CD4-positive, CD25-positive, alpha-beta regulatory T cell (primary cell): ENCODE measurements at regions not wholly inside any gene's neighbourhood (a gene's known extent, or its start where the extent isn't known, plus 50 kb on each side); places are given as distances from the start of the nearest gene placed in this dataset.
A peak's percentile ranks its signal among the peaks of the same experiment; 100 is the strongest.

Experiments
- ATAC-seq, 2 donors: fragments of 150-1000 bp; cut with Tn5 transposase; one replicate each; pipeline ENCODE4 v1.10.0; 2021; ENCODE audit warnings: low read depth in 2 of 2, moderate number of reproducible peaks in 2 of 2, moderate library complexity in 1 of 2
- DNase-seq, 3 donors: peaks; one replicate each; pipeline versions ENCODE4 v3.0.0 to v3.0.0-alpha.2; 2012 to 2022; ENCODE audit warnings: mixed read lengths in 1 of 3
- H3K27ac ChIP-seq: one replicate; pipeline ENCODE4 v1.7.0; 2013; ENCODE audit warnings: mild to moderate bottlenecking, low read length; ENCODE audit not compliant: insufficient read depth, poor library complexity, severe bottlenecking
- H3K27me3 ChIP-seq: one replicate; pipeline ENCODE4 v1.7.0; 2013; ENCODE audit warnings: low read length; ENCODE audit not compliant: control insufficient read depth, insufficient read depth
- H3K36me3 ChIP-seq: one replicate; pipeline ENCODE4 v1.7.0; 2013; ENCODE audit warnings: mild to moderate bottlenecking, low read length, moderate library complexity; ENCODE audit not compliant: control insufficient read depth, insufficient read depth
- H3K4me1 ChIP-seq: 2 replicates; pipeline ENCODE4 v1.7.0; 2013; ENCODE audit warnings: mild to moderate bottlenecking, low read length; ENCODE audit not compliant: insufficient read depth, control insufficient read depth, poor library complexity, severe bottlenecking
- H3K4me3 ChIP-seq: one replicate; pipeline ENCODE4 v1.7.0; 2013; ENCODE audit warnings: low read depth, mild to moderate bottlenecking, low read length, moderate library complexity
- H3K9me3 ChIP-seq, 2 experiments: 1 replicate in 1 of 2; 2 replicates in 1 of 2; pipeline ENCODE4 v1.7.0; 2013; ENCODE audit warnings: low read length in 2 of 2, mild to moderate bottlenecking in 1 of 2, moderate library complexity in 1 of 2; ENCODE audit not compliant: control insufficient read depth in 2 of 2
- H3K27ac Mint-ChIP-seq, 3 donors: one replicate each; pipeline ENCODE4 v1.8.0; 2020 to 2022; ENCODE audit warnings: mild to moderate bottlenecking in 3 of 3, mixed read lengths in 3 of 3, moderate library complexity in 2 of 3
- H3K27me3 Mint-ChIP-seq: one replicate; pipeline ENCODE4 v1.8.0; 2022; ENCODE audit warnings: mild to moderate bottlenecking, mixed read lengths
- H3K36me3 Mint-ChIP-seq: one replicate; pipeline ENCODE4 v1.8.0; 2020; ENCODE audit warnings: mixed read lengths
- H3K4me1 Mint-ChIP-seq, 4 donors: one replicate each; pipeline ENCODE4 v1.8.0; 2020 to 2022; ENCODE audit warnings: mixed read lengths in 4 of 4, mild to moderate bottlenecking in 1 of 4
- H3K4me3 Mint-ChIP-seq, 4 donors: one replicate each; pipeline ENCODE4 v1.8.0; 2020 to 2022; ENCODE audit warnings: mild to moderate bottlenecking in 4 of 4, mixed read lengths in 4 of 4, moderate library complexity in 3 of 4
- H3K9me3 Mint-ChIP-seq, 7 donors: one replicate each; pipeline ENCODE4 v1.8.0; 2020 to 2022; ENCODE audit warnings: mixed read lengths in 7 of 7, mild to moderate bottlenecking in 3 of 7, moderate library complexity in 2 of 7

- Mint-ChIP-seq H3K36me3 (no peaks in the 10 kb centered on the region), H3K27ac (no peak overlapping the region)
Measured at GRCh38 chr3:161744366-161744765, 247.8 kb downstream of the OTOL1 start.

DNA sequence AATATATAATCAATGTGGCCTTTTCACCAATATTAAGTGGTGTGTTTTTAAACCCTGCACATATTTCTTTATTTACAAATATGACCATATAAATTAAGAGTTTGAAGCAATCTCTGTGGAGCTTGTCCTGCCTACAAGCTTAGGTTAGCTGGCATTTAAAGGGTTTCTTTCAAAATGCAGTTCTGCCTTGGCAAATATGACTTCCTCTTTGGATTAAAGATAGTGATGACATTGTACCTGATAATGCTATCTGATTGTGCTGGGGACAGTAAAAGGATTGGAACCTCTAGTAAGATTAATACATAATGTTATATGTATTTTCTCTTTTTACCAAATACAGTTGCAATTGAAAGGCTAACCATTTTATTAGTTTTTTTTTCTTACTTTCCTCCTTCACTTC lies 249.1 kb downstream of the OTOL1 start:
- Histone ChIP-seq H3K9me3 (no peaks in the 10 kb centered on the region), H3K36me3 (no peaks in the 10 kb centered on the region), H3K4me1 (no peaks in the 10 kb centered on the region), H3K27ac (no peak overlapping the region), H3K27me3 (no peaks in the 10 kb centered on the region), H3K4me3 (no peak overlapping the region)
- Mint-ChIP-seq H3K27me3 (no peaks in the 10 kb centered on the region), H3K9me3 (peaks cover 0 to 22% (median 4%) of the 10 kb centered on the region in 7 donors), H3K4me3 (no peak overlapping the region), H3K27ac (no peak overlapping the region), H3K4me1 (no peaks in the 10 kb centered on the region), H3K36me3 (no peaks in the 10 kb centered on the region)
- DNase-seq, result no peak
- ATAC-seq, result no peak

More at GRCh38 chr3:161744366-161744765, 247.8 kb downstream of the OTOL1 start:
- DNase-seq (no peak), ATAC-seq (no peak)
- no peaks in the 10 kb centered on the region for H3K27me3 Mint-ChIP-seq
- no peaks in the 10 kb centered on the region for H3K36me3 ChIP-seq
- H3K27me3 ChIP-seq, result no peaks in the 10 kb centered on the region
- peaks cover 0 to 22% (median 5%) of the 10 kb centered on the region in 7 donors for H3K9me3 Mint-ChIP-seq
- no peaks in the 10 kb centered on the region for H3K9me3 ChIP-seq
- no peak overlapping the region for H3K4me3 ChIP-seq
- peak overlapping the region in 1 of 4 donors; percentile 22 for H3K4me3 Mint-ChIP-seq
- no peak overlapping the region for H3K27ac ChIP-seq
- H3K4me1 Mint-ChIP-seq, result no peaks in the 10 kb centered on the region
- no peaks in the 10 kb centered on the region for H3K4me1 ChIP-seq

GRCh38 chr3:161748049-161748448 lies 251.4 kb downstream of the OTOL1 start:
- Histone ChIP-seq H3K36me3 (no peaks in the 10 kb centered on the region), H3K27ac (no peak overlapping the region), H3K4me1 (no peaks in the 10 kb centered on the region), H3K27me3 (no peaks in the 10 kb centered on the region), H3K9me3 (no peaks in the 10 kb centered on the region), H3K4me3 (no peak overlapping the region)
- peaks cover 0 to 16% (median 0%) of the 10 kb centered on the region in 7 donors for H3K9me3 Mint-ChIP-seq
- H3K36me3 Mint-ChIP-seq, result no peaks in the 10 kb centered on the region
- no peak overlapping the region for H3K4me3 Mint-ChIP-seq
- no peak overlapping the region for H3K27ac Mint-ChIP-seq
- DNase-seq (no peak), ATAC-seq (no peak)
- H3K27me3 Mint-ChIP-seq, result no peaks in the 10 kb centered on the region
- no peaks in the 10 kb centered on the region for H3K4me1 Mint-ChIP-seq

GRCh38 chr3:161754420-161755053 lies 257.9 kb downstream of the OTOL1 start:
- Mint-ChIP-seq H3K27me3 (no peaks in the 10 kb centered on the region), H3K9me3 (peaks cover 3 to 13% (median 6%) of the 10 kb centered on the region in 7 donors), H3K27ac (no peak overlapping the region), H3K4me3 (no peak overlapping the region), H3K4me1 (peaks cover 0 to 4% (median 0%) of the 10 kb centered on the region in 4 donors), H3K36me3 (no peaks in the 10 kb centered on the region)
- Histone ChIP-seq H3K27me3 (no peaks in the 10 kb centered on the region), H3K4me1 (no peaks in the 10 kb centered on the region), H3K9me3 (no peaks in the 10 kb centered on the region), H3K27ac (no peak overlapping the region), H3K36me3 (no peaks in the 10 kb centered on the region), H3K4me3 (no peak overlapping the region)
- ATAC-seq (no peak), DNase-seq (no peak)

DNA sequence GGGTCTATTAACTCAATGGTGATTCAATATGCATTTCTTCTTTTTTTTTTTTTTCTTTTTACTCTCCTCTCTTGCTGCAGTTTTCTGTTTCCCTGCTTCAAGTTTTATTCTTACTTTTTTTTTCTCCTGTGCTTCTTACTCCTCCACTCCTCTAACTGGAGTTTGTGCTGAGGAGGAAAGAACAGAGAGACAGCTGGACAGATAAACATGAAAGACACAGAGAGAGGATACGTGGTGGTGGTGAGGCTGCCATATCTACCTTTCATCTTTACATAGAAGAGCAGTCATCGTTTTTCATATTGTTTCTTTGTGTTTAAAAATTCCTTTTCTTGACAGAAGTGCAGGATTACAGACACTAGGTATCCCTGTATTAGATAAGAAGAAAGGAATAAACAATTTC lies 262.8 kb downstream of the OTOL1 start:
- no peaks in the 10 kb centered on the region for H3K9me3 ChIP-seq
- H3K27me3 Mint-ChIP-seq, result no peaks in the 10 kb centered on the region
- DNase-seq (no peak), ATAC-seq (no peak)
- H3K4me1 Mint-ChIP-seq, result no peaks in the 10 kb centered on the region
- H3K27ac ChIP-seq, result no peak overlapping the region
- H3K4me3 Mint-ChIP-seq, result no peak overlapping the region
- H3K4me1 ChIP-seq, result no peaks in the 10 kb centered on the region
- H3K27ac Mint-ChIP-seq, result no peak overlapping the region
- no peaks in the 10 kb centered on the region for H3K36me3 Mint-ChIP-seq
- H3K36me3 ChIP-seq, result no peaks in the 10 kb centered on the region
- H3K4me3 ChIP-seq, result no peak overlapping the region
- H3K27me3 ChIP-seq, result no peaks in the 10 kb centered on the region
- peaks cover 0 to 14% (median 5%) of the 10 kb centered on the region in 7 donors for H3K9me3 Mint-ChIP-seq

- no peaks in the 10 kb centered on the region for H3K4me1 ChIP-seq
- no peaks in the 10 kb centered on the region for H3K36me3 Mint-ChIP-seq
- no peak overlapping the region for H3K27ac ChIP-seq
- DNase-seq (no peak), ATAC-seq (no peak)
- no peaks in the 10 kb centered on the region for H3K36me3 ChIP-seq
- no peak overlapping the region for H3K4me3 Mint-ChIP-seq
- H3K4me3 ChIP-seq, result no peak overlapping the region
- no peaks in the 10 kb centered on the region for H3K4me1 Mint-ChIP-seq
- H3K27me3 Mint-ChIP-seq, result no peaks in the 10 kb centered on the region
- no peak overlapping the region for H3K27ac Mint-ChIP-seq
- H3K9me3 Mint-ChIP-seq, result peaks cover 0 to 4% (median 2%) of the 10 kb centered on the region in 7 donors
- H3K27me3 ChIP-seq, result no peaks in the 10 kb centered on the region
- no peaks in the 10 kb centered on the region for H3K9me3 ChIP-seq
Measured at GRCh38 chr3:161766331-161766730, 269.7 kb downstream of the OTOL1 start.

DNA sequence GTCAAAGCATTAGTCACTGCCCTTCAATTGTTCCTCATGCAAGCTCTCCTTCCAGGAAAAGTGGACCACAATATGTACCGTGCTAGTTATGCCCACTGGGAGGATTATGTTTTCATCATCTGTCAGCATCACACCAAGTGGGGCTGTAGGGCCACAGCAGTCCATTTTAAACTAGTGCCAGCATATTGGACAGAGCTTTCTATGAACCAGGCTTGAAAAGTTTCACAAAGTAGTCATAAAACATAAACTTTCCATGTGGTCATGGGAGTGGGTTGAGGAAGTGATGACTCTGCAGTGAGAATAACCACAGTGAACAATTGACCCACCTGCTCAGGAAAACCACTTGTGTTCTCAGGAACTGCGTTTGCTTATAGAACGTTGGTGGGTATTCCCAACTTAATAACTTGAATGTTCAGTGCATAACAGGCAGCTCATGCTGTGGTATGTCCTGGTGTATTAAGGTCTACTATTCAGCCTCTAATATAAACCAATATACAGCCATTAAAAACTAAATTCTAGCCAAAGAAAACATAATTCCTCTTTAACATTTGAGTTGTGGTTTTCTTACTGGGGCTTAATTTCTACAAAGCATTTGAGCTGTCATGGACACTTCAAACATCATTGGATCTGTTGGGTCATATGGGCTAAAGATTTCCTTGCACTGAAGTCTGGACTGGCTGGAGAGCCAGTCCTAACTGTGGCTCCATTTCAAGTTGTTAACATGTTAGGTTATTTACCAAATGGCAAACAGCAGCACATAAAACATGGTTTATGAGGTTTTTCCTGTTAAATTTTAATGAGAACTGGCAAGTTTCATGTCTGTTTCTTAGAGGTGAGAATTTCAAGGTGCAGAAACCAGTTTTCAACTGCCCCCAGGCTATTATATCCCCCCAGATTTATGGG lies 274.1 kb downstream of the OTOL1 start:
- H3K27ac ChIP-seq, result no peak overlapping the region
- no peaks in the 10 kb centered on the region for H3K36me3 ChIP-seq
- Mint-ChIP-seq H3K27me3 (no peaks in the 10 kb centered on the region), H3K9me3 (peaks cover 0 to 3% (median 0%) of the 10 kb centered on the region in 7 donors), H3K27ac (no peak overlapping the region), H3K36me3 (no peaks in the 10 kb centered on the region), H3K4me1 (no peaks in the 10 kb centered on the region), H3K4me3 (no peak overlapping the region)
- no peaks in the 10 kb centered on the region for H3K27me3 ChIP-seq
- DNase-seq, result no peak
- H3K4me1 ChIP-seq, result no peaks in the 10 kb centered on the region
- ATAC-seq, result no peak
- peaks cover 0 to 3% of the 10 kb centered on the region in 2 experiments for H3K9me3 ChIP-seq
- H3K4me3 ChIP-seq, result no peak overlapping the region
